ENCODE measurements at regions not wholly inside any gene's neighbourhood (a gene's known extent, or its start where the extent isn't known, plus 50 kb on each side); places are given as distances from the start of the nearest gene placed in this dataset.

- DNase-seq, result no peak
These were observed 369.0 kb upstream of the CCDC54 start for GRCh38 chr3:107008213-107008612.

- no peak for DNase-seq
These were observed 363.6 kb upstream of the CCDC54 start for GRCh38 chr3:107013641-107014040.

- DNase-seq, result no peak
These were observed 352.6 kb upstream of the CCDC54 start for GRCh38 chr3:107024551-107025026.

- no peak for DNase-seq
These were observed 351.3 kb upstream of the CCDC54 start for GRCh38 chr3:107025961-107026360.

GRCh38 chr3:107028086-107028485 is 349.2 kb upstream of the CCDC54 start:
- DNase-seq, result no peak

- no peak for DNase-seq
These were observed 348.6 kb upstream of the CCDC54 start for GRCh38 chr3:107028626-107029025.

- no peak for DNase-seq
These were observed 345.1 kb upstream of the CCDC54 start for GRCh38 chr3:107032111-107032510.

GRCh38 chr3:107034142-107034541 is 343.1 kb upstream of the CCDC54 start:
- DNase-seq, result no peak

GRCh38 chr3:107035176-107035575 is 342.1 kb upstream of the CCDC54 start:
- DNase-seq, result no peak

GRCh38 chr3:107044677-107045076 is 332.6 kb upstream of the CCDC54 start:
- DNase-seq, result no peak

- no peak for DNase-seq
These were observed 331.4 kb upstream of the CCDC54 start for GRCh38 chr3:107045791-107046190.

GRCh38 chr3:107055181-107055942 is 321.9 kb upstream of the CCDC54 start:
- no peak for DNase-seq

- DNase-seq, result no peak
These were observed 315.8 kb upstream of the CCDC54 start for GRCh38 chr3:107061466-107061865.

- no peak for DNase-seq
These were observed 314.9 kb upstream of the CCDC54 start for GRCh38 chr3:107062310-107062709.

- DNase-seq, result no peak
These were observed 314.5 kb upstream of the CCDC54 start for GRCh38 chr3:107062787-107063186.

- DNase-seq, result no peak
These were observed 313.9 kb upstream of the CCDC54 start for GRCh38 chr3:107063351-107063750.

GRCh38 chr3:107064405-107065060 is 312.7 kb upstream of the CCDC54 start:
- DNase-seq, result peak; percentile 84

- DNase-seq, result no peak
These were observed 312.0 kb upstream of the CCDC54 start for GRCh38 chr3:107065094-107065861.

- no peak for DNase-seq
These were observed 309.8 kb upstream of the CCDC54 start for GRCh38 chr3:107067421-107067820.

GRCh38 chr3:107068980-107069379 is 308.3 kb upstream of the CCDC54 start:
- no peak for DNase-seq

- no peak for DNase-seq
These were observed 300.3 kb upstream of the CCDC54 start for GRCh38 chr3:107076946-107077345.

- DNase-seq, result no peak
These were observed 299.8 kb upstream of the CCDC54 start for GRCh38 chr3:107077391-107077790.

- DNase-seq, result no peak
These were observed 294.7 kb upstream of the CCDC54 start for GRCh38 chr3:107082527-107082926.

Data from left kidney (tissue), 1 donor.